GM12878 (cell line): ENCODE measurements at regions not wholly inside any gene's neighbourhood (a gene's known extent, or its start where the extent isn't known, plus 50 kb on each side); places are given as distances from the start of the nearest gene placed in this dataset.

ENCODE experiments used
- ATF2 ChIP-seq: IDR thresholded peaks from 2 replicates; pipeline ENCODE4 v1.6.1; 2012; ENCODE audit warnings: low read length, inconsistent platforms
- BCL11A ChIP-seq: IDR thresholded peaks from 2 replicates; pipeline ENCODE4 v1.6.1; 2011; ENCODE audit warnings: low read depth, low read length
- BCL3 ChIP-seq: IDR thresholded peaks from 2 replicates; pipeline ENCODE4 v1.6.1; 2011; ENCODE audit warnings: borderline replicate concordance, low read depth, mild to moderate bottlenecking, moderate library complexity, low read length; ENCODE audit not compliant: insufficient read depth, poor library complexity, severe bottlenecking
- BHLHE40 ChIP-seq, 2 experiments: fragments of 450-650 bp in 1 of 2; IDR thresholded peaks; 2 replicates each; pipeline ENCODE4 v1.6.1; 2011 to 2017; ENCODE audit warnings: low read depth in 2 of 2, borderline replicate concordance in 1 of 2, improper control_type of control experiment in 1 of 2, low read length in 1 of 2, mild to moderate bottlenecking in 1 of 2
- CBX5 ChIP-seq: sonication (generic); IDR thresholded peaks from 2 replicates; pipeline ENCODE4 v1.6.1; 2016; ENCODE audit warnings: low read depth, moderate library complexity, mild to moderate bottlenecking, inconsistent platforms
- CEBPZ ChIP-seq: fragments of 150-350 bp; IDR thresholded peaks from 2 replicates; pipeline ENCODE4 v1.6.1; 2016; ENCODE audit warnings: low read depth, low read length
- CREB1 ChIP-seq: IDR thresholded peaks from 2 replicates; pipeline ENCODE4 v1.6.1; 2012; ENCODE audit warnings: low read depth, mild to moderate bottlenecking, inconsistent platforms
- CREM ChIP-seq: IDR thresholded peaks from 2 replicates; pipeline ENCODE4 v1.6.1; 2014; ENCODE audit warnings: antibody characterized with exemption, low read depth
- DPF2 ChIP-seq: fragments of 450-650 bp; IDR thresholded peaks from 2 replicates; pipeline ENCODE4 v1.6.1; 2017; ENCODE audit warnings: mild to moderate bottlenecking
- EED ChIP-seq: sonication (generic); IDR thresholded peaks from 2 replicates; pipeline ENCODE4 v1.6.1; 2016; ENCODE audit warnings: antibody characterized with exemption, low read depth
- EZH2 ChIP-seq: IDR thresholded peaks from 2 replicates; pipeline ENCODE4 v1.6.1; 2012; ENCODE audit warnings: low read depth, mild to moderate bottlenecking, control low read depth, inconsistent platforms, low read length, borderline replicate concordance; ENCODE audit not compliant: control insufficient read depth
- GABPA ChIP-seq: IDR thresholded peaks from 2 replicates; pipeline ENCODE4 v1.6.1; 2014; ENCODE audit warnings: antibody characterized with exemption, low read depth, mild to moderate bottlenecking, inconsistent platforms
- MTA2 ChIP-seq: fragments of 450-650 bp; IDR thresholded peaks from 2 replicates; pipeline ENCODE4 v1.6.1; 2016; ENCODE audit warnings: low read depth, mild to moderate bottlenecking, moderate library complexity
- RCOR1 ChIP-seq: conservative IDR thresholded peaks from 2 replicates; pipeline ENCODE4 v1.6.1; 2012; ENCODE audit warnings: low read depth, low read length, improper control_type of control experiment
- RFX5 ChIP-seq: IDR thresholded peaks from 2 replicates; pipeline ENCODE4 v1.6.1; 2011; ENCODE audit warnings: low read depth, low read length, improper control_type of control experiment
- SKIL ChIP-seq: fragments of 450-650 bp; IDR thresholded peaks from 2 replicates; pipeline ENCODE4 v1.6.1; 2017; ENCODE audit warnings: mild to moderate bottlenecking, low read depth, inconsistent platforms; ENCODE audit not compliant: poor library complexity, severe bottlenecking
- ZSCAN29 ChIP-seq: fragments of 450-650 bp; IDR thresholded peaks from 2 replicates; pipeline ENCODE4 v1.6.1; 2017; ENCODE audit warnings: mild to moderate bottlenecking, moderate library complexity
- TF ChIP-seq, protein P1 (sequence below): IDR thresholded peaks from 2 replicates; pipeline ENCODE4 v1.6.1; 2011; ENCODE audit warnings: mild to moderate bottlenecking, low read depth, low read length, moderate library complexity; ENCODE audit not compliant: insufficient replicate concordance
- TF ChIP-seq, protein P2 (sequence below): IDR thresholded peaks from 2 replicates; pipeline ENCODE4 v1.6.1; 2011; ENCODE audit warnings: borderline replicate concordance, low read depth, mild to moderate bottlenecking, moderate library complexity, mixed read lengths, low read length; ENCODE audit not compliant: insufficient read depth; ENCODE audit errors: extremely low read length

GRCh38 chr9:91150998-91151717 is 210.6 kb downstream of the AUH start (continued):
- TF ChIP-seq SKIL (peak; percentile 56), CREB1 (peak; percentile 93), BCL3 (peak; percentile 48), RCOR1 (0 out of 2 replicates have a peak, but pooled peaks have one; percentile 56), ATF2 (peak; percentile 96), RFX5 (no peak), MTA2 (peak; percentile 90), EED (peak; percentile 80), DPF2 (peak; percentile 86), EZH2 (no peak), GABPA (peak; percentile 63; the same call in 1 of the 2 replicates), ZSCAN29 (no peak), BCL11A (peak; percentile 98), BHLHE40 (IDR thresholded peaks at IDR 0.05; ENCODE audit: borderline replicate concordance in 1 of 2, low read depth in 2 of 2, low read length in 1 of 2) (peak; percentile 36 to 39; a peak in 3 of 4 replicates), CREM (peak; percentile 96), CBX5 (0 out of 2 replicates have a peak, but pooled peaks have one; percentile 61), CEBPZ (no peak)
- TF ChIP-seq, protein P1, sequence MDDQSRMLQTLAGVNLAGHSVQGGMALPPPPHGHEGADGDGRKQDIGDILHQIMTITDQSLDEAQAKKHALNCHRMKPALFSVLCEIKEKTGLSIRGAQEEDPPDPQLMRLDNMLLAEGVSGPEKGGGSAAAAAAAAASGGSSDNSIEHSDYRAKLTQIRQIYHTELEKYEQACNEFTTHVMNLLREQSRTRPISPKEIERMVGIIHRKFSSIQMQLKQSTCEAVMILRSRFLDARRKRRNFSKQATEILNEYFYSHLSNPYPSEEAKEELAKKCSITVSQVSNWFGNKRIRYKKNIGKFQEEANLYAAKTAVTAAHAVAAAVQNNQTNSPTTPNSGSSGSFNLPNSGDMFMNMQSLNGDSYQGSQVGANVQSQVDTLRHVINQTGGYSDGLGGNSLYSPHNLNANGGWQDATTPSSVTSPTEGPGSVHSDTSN: no peak
- TF ChIP-seq, protein P2, sequence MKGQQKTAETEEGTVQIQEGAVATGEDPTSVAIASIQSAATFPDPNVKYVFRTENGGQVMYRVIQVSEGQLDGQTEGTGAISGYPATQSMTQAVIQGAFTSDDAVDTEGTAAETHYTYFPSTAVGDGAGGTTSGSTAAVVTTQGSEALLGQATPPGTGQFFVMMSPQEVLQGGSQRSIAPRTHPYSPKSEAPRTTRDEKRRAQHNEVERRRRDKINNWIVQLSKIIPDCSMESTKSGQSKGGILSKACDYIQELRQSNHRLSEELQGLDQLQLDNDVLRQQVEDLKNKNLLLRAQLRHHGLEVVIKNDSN: no peak
